ENCODE measurements at regions not wholly inside any gene's neighbourhood (a gene's known extent, or its start where the extent isn't known, plus 50 kb on each side); places are given as distances from the start of the nearest gene placed in this dataset.

- no peak for DNase-seq
Measured at GRCh38 chr13:92938486-92939020, 288.1 kb upstream of the GPC6 start.

- no peak for DNase-seq
Measured at GRCh38 chr13:92941167-92941566, 285.4 kb upstream of the GPC6 start.

GRCh38 chr13:92947770-92948434, 278.7 kb upstream of the GPC6 start:
- DNase-seq: no peak

GRCh38 chr13:92950771-92951170, 275.8 kb upstream of the GPC6 start:
- DNase-seq: no peak

- DNase-seq: peak; percentile 3
Measured at GRCh38 chr13:92951273-92951890, 275.2 kb upstream of the GPC6 start.

- DNase-seq: no peak
Measured at GRCh38 chr13:92952161-92952560, 274.4 kb upstream of the GPC6 start.

- DNase-seq: no peak
Measured at GRCh38 chr13:92954746-92955145, 271.9 kb upstream of the GPC6 start.

- DNase-seq: no peak
Measured at GRCh38 chr13:92959790-92960189, 266.8 kb upstream of the GPC6 start.

GRCh38 chr13:92963029-92963428, 263.6 kb upstream of the GPC6 start:
- DNase-seq: no peak

GRCh38 chr13:92966341-92966740, 260.3 kb upstream of the GPC6 start:
- no peak for DNase-seq

GRCh38 chr13:92966900-92967299, 259.7 kb upstream of the GPC6 start:
- DNase-seq: no peak

GRCh38 chr13:92967923-92968322, 258.7 kb upstream of the GPC6 start:
- DNase-seq: no peak

GRCh38 chr13:92972751-92973150, 253.9 kb upstream of the GPC6 start:
- no peak for DNase-seq

GRCh38 chr13:92974905-92975429, 251.6 kb upstream of the GPC6 start:
- no peak for DNase-seq

GRCh38 chr13:92976657-92977056, 249.9 kb upstream of the GPC6 start:
- DNase-seq: no peak

GRCh38 chr13:92984151-92984550, 242.5 kb upstream of the GPC6 start:
- no peak for DNase-seq

- DNase-seq: no peak
Measured at GRCh38 chr13:92989301-92989700, 237.3 kb upstream of the GPC6 start.

GRCh38 chr13:92991692-92992091, 234.9 kb upstream of the GPC6 start:
- DNase-seq: no peak

GRCh38 chr13:92994056-92994455, 232.6 kb upstream of the GPC6 start:
- no peak for DNase-seq

GRCh38 chr13:93001866-93002461, 224.6 kb upstream of the GPC6 start:
- no peak for DNase-seq

- no peak for DNase-seq
Measured at GRCh38 chr13:93003531-93003930, 223.1 kb upstream of the GPC6 start.

- DNase-seq: no peak
Measured at GRCh38 chr13:93004919-93005318, 221.7 kb upstream of the GPC6 start.

GRCh38 chr13:93007928-93008327, 218.7 kb upstream of the GPC6 start:
- DNase-seq: no peak

All from tongue (tissue), 1 donor.